ENCODE measurements at regions not wholly inside any gene's neighbourhood (a gene's known extent, or its start where the extent isn't known, plus 50 kb on each side); places are given as distances from the start of the nearest gene placed in this dataset.

GRCh38 chr2:18408638-18409037, 151.8 kb downstream of the RDH14 start:
- TF ChIP-seq, protein P1, sequence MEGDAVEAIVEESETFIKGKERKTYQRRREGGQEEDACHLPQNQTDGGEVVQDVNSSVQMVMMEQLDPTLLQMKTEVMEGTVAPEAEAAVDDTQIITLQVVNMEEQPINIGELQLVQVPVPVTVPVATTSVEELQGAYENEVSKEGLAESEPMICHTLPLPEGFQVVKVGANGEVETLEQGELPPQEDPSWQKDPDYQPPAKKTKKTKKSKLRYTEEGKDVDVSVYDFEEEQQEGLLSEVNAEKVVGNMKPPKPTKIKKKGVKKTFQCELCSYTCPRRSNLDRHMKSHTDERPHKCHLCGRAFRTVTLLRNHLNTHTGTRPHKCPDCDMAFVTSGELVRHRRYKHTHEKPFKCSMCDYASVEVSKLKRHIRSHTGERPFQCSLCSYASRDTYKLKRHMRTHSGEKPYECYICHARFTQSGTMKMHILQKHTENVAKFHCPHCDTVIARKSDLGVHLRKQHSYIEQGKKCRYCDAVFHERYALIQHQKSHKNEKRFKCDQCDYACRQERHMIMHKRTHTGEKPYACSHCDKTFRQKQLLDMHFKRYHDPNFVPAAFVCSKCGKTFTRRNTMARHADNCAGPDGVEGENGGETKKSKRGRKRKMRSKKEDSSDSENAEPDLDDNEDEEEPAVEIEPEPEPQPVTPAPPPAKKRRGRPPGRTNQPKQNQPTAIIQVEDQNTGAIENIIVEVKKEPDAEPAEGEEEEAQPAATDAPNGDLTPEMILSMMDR (IDR thresholded peaks at IDR 0.05; ENCODE audit: low read depth, low read length, missing input control) = no peak
- TF ChIP-seq YY1 (IDR thresholded peaks at IDR 0.05) = no peak
- no peak for TF ChIP-seq EGR1 (IDR thresholded peaks at IDR 0.05; ENCODE audit: low read depth in 2 of 2)
- TF ChIP-seq REST (IDR thresholded peaks at IDR 0.05) = no peak
- TF ChIP-seq ATF3 (IDR thresholded peaks at IDR 0.05) = no peak

Measured in liver (tissue), 3 donors.